IMR-90 (cell line): ENCODE measurements at regions not wholly inside any gene's neighbourhood (a gene's known extent, or its start where the extent isn't known, plus 50 kb on each side); places are given as distances from the start of the nearest gene placed in this dataset.

Experiments used
- ATAC-seq: fragments of 200-7000 bp; cut with Tn5 transposase; 2 replicates; pipeline ENCODE4 v1.9.1; 2020; ENCODE audit warnings: low read depth, mild to moderate bottlenecking, moderate library complexity
- BruUV-seq: library from RNA; stranded (reverse); fragments of 400-500 nt; replicated peaks from 2 replicates; lab custom pipeline; 2021; lab: Mats Ljungman, UMichigan
- CTCF ChIA-PET: fragments of 300-600 bp; formaldehyde crosslinking; extraction: SDS; loops from one replicate; lab custom pipeline; 2021; ENCODE audit warnings: antibody characterized with exemption; lab: Yijun Ruan, JAX
- POLR2A ChIA-PET: fragments of 300-600 bp; sonication (Branson Sonifier 250); formaldehyde crosslinking; loops from one replicate; lab custom pipeline; 2022; ENCODE audit warnings: antibody characterized with exemption; ENCODE audit not compliant: unreplicated experiment; lab: Charles Lee
- DNase-seq: peaks from one replicate; pipeline ENCODE4 v3.0.0; 2013
- H2AFZ ChIP-seq: replicated peaks from 2 replicates; pipeline ENCODE3; 2013; ENCODE audit warnings: low read length, mild to moderate bottlenecking; ENCODE audit not compliant: poor library complexity
- H2AK5ac ChIP-seq: 2 replicates; pipeline ENCODE4 v1.6.1; 2013; ENCODE audit warnings: low read depth, low read length, inconsistent platforms
- H2AK9ac ChIP-seq: replicated peaks from 2 replicates; pipeline ENCODE3; 2013; ENCODE audit warnings: mild to moderate bottlenecking, low read depth, low read length, moderate library complexity; ENCODE audit not compliant: poor library complexity
- H2BK120ac ChIP-seq: 2 replicates; pipeline ENCODE4 v1.6.1; 2013; ENCODE audit warnings: low read depth, low read length, inconsistent platforms
- H2BK15ac ChIP-seq: 3 replicates; pipeline ENCODE4 v1.6.1; 2013; ENCODE audit warnings: low read depth, low read length, inconsistent platforms
- H2BK20ac ChIP-seq: 2 replicates; pipeline ENCODE4 v1.6.1; 2013; ENCODE audit warnings: low read depth, mild to moderate bottlenecking, inconsistent platforms, low read length, moderate library complexity
- H2BK5ac ChIP-seq: 2 replicates; pipeline ENCODE4 v1.6.1; 2013; ENCODE audit warnings: mild to moderate bottlenecking, low read depth, low read length, inconsistent platforms; ENCODE audit not compliant: poor library complexity, severe bottlenecking
- H3K14ac ChIP-seq: replicated peaks from 2 replicates; pipeline ENCODE4 v1.6.1; 2013; ENCODE audit warnings: low read depth, low read length, inconsistent platforms
- H3K18ac ChIP-seq: 2 replicates; pipeline ENCODE4 v1.6.1; 2013; ENCODE audit warnings: low read depth, low read length, control low read depth
- H3K23ac ChIP-seq: 2 replicates; pipeline ENCODE4 v1.6.1; 2013; ENCODE audit warnings: low read depth, low read length, inconsistent platforms
- H3K27ac ChIP-seq: 2 replicates; pipeline ENCODE4 v1.5.1; 2013; ENCODE audit warnings: mild to moderate bottlenecking, control low read depth, low read length; ENCODE audit not compliant: insufficient read depth
- H3K27me3 ChIP-seq: 2 replicates; pipeline ENCODE4 v1.6.1; 2013; ENCODE audit warnings: low read length; ENCODE audit not compliant: control insufficient read depth, insufficient read depth
- H3K36me3 ChIP-seq: 2 replicates; pipeline ENCODE4 v1.6.1; 2013; ENCODE audit warnings: low read length, mixed read lengths; ENCODE audit not compliant: control insufficient read depth, insufficient read depth
- H3K4ac ChIP-seq: 2 replicates; pipeline ENCODE4 v1.6.1; 2013; ENCODE audit warnings: low read depth, low read length, inconsistent platforms
- H3K4me1 ChIP-seq: 2 replicates; pipeline ENCODE4 v1.6.1; 2013; ENCODE audit warnings: low read length, mixed read lengths; ENCODE audit not compliant: control insufficient read depth, insufficient read depth
- H3K4me2 ChIP-seq: 2 replicates; pipeline ENCODE4 v1.6.1; 2013; ENCODE audit warnings: low read depth, mild to moderate bottlenecking, control low read depth, low read length, moderate library complexity
- H3K4me3 ChIP-seq: 2 replicates; pipeline ENCODE4 v1.5.1; 2013; ENCODE audit warnings: low read depth, mild to moderate bottlenecking, control low read depth, low read length, moderate library complexity; ENCODE audit not compliant: insufficient read depth
- H3K56ac ChIP-seq: 2 replicates; pipeline ENCODE4 v1.6.1; 2013; ENCODE audit warnings: low read length, inconsistent platforms; ENCODE audit not compliant: insufficient read depth; ENCODE audit errors: extremely low read depth
- H3K79me1 ChIP-seq, 2 experiments: 2 replicates each; pipeline ENCODE4 v1.6.1; 2013; ENCODE audit warnings: low read length in 2 of 2, inconsistent platforms in 1 of 2, low read depth in 1 of 2
- H3K9ac ChIP-seq: 2 replicates; pipeline ENCODE4 v1.6.1; 2013; ENCODE audit warnings: low read depth, low read length, control low read depth
- H3K9me1 ChIP-seq: 2 replicates; pipeline ENCODE4 v1.6.1; 2013; ENCODE audit warnings: low read length, inconsistent platforms; ENCODE audit not compliant: insufficient read depth
- H3K9me3 ChIP-seq: 2 replicates; pipeline ENCODE4 v1.6.1; 2013; ENCODE audit warnings: low read length; ENCODE audit not compliant: control insufficient read depth, insufficient read depth
- H4K20me1 ChIP-seq: 2 replicates; pipeline ENCODE4 v1.6.1; 2013; ENCODE audit warnings: low read length, inconsistent platforms; ENCODE audit not compliant: insufficient read depth
- H4K5ac ChIP-seq: 2 replicates; pipeline ENCODE4 v1.6.1; 2013; ENCODE audit warnings: mild to moderate bottlenecking, low read depth, low read length, control low read depth
- H4K8ac ChIP-seq, 2 experiments: 2 replicates each; pipeline ENCODE4 v1.6.1; 2013; ENCODE audit warnings: low read depth in 2 of 2, low read length in 2 of 2, control low read depth in 1 of 2, inconsistent platforms in 1 of 2
- H4K91ac ChIP-seq: 2 replicates; pipeline ENCODE4 v1.6.1; 2013; ENCODE audit warnings: low read depth, low read length, inconsistent platforms; ENCODE audit not compliant: insufficient read depth
- BHLHE40 ChIP-seq: fragments of 150-350 bp; IDR thresholded peaks from 2 replicates; pipeline ENCODE4 v1.6.1; 2016; ENCODE audit warnings: mild to moderate bottlenecking, low read depth, low read length
- CEBPB ChIP-seq: IDR thresholded peaks from 2 replicates; pipeline ENCODE4 v1.6.1; 2012; ENCODE audit warnings: low read depth, low read length, improper control_type of control experiment
- CHD1 ChIP-seq: IDR thresholded peaks from 2 replicates; pipeline ENCODE4 v1.6.1; 2012; ENCODE audit warnings: low read depth, low read length, improper control_type of control experiment
- FOS ChIP-seq: fragments of 150-350 bp; IDR thresholded peaks from 2 replicates; pipeline ENCODE4 v1.6.1; 2016; ENCODE audit warnings: low read depth, low read length
- MAFK ChIP-seq: IDR thresholded peaks from 2 replicates; pipeline ENCODE4 v1.6.1; 2012; ENCODE audit warnings: low read depth, low read length, improper control_type of control experiment
- MAZ ChIP-seq: IDR thresholded peaks from 2 replicates; pipeline ENCODE4 v1.6.1; 2012; ENCODE audit warnings: low read depth, mild to moderate bottlenecking, low read length, improper control_type of control experiment, moderate library complexity, borderline replicate concordance
- MXI1 ChIP-seq: IDR thresholded peaks from 2 replicates; pipeline ENCODE4 v1.6.1; 2012; ENCODE audit warnings: low read depth, mild to moderate bottlenecking, low read length, moderate library complexity, borderline replicate concordance
- NFE2L2 ChIP-seq: fragments of 150-350 bp; IDR thresholded peaks from 2 replicates; pipeline ENCODE4 v1.6.1; 2016; ENCODE audit warnings: low read depth, mild to moderate bottlenecking, low read length
- POLR2A ChIP-seq: IDR thresholded peaks from 2 replicates; pipeline ENCODE4 v1.6.1; 2012; ENCODE audit warnings: mild to moderate bottlenecking, low read depth, low read length
- RCOR1 ChIP-seq: IDR thresholded peaks from 2 replicates; pipeline ENCODE4 v1.6.1; 2012; ENCODE audit warnings: mild to moderate bottlenecking, low read length, improper control_type of control experiment; ENCODE audit not compliant: insufficient replicate concordance
- RFX5 ChIP-seq: IDR thresholded peaks from 2 replicates; pipeline ENCODE4 v1.8.0; 2012; ENCODE audit warnings: low read depth, mild to moderate bottlenecking, low read length, moderate library complexity
- SMC3 ChIP-seq: fragments of 150-350 bp; IDR thresholded peaks from 2 replicates; pipeline ENCODE4 v1.6.1; 2016; ENCODE audit warnings: low read depth, mild to moderate bottlenecking, antibody characterized with exemption, low read length, moderate library complexity
- WGBS, 2 experiments: methylation state at CpG; one replicate each; pipeline versions ENCODE4 v1.1.5 to v1.1.7; 2013; ENCODE audit warnings: missing lambda C conversion rate in 2 of 2; ENCODE audit not compliant: insufficient read length in 1 of 2; ENCODE audit errors: extremely low coverage in 2 of 2; 5-methylcytosine and 5-hydroxymethylcytosine counted together
- dilution Hi-C: fragments of 300-500 bp; cut with HindIII; formaldehyde crosslinking; loops from one replicate; pipeline ENCODE4 v1.14.3; 2018; ENCODE audit warnings: low sequenced_read_pairs; ENCODE audit not compliant: unreplicated experiment
- in situ Hi-C: fragments of 300-500 bp; cut with MboI; formaldehyde crosslinking; loops from 3 replicates; pipeline ENCODE4 v1.14.3; 2019; ENCODE audit warnings: low sequenced_read_pairs, inconsistent platforms, mixed read lengths
- intact Hi-C: fragments of 100-400 bp; cut with micrococcal nuclease; formaldehyde crosslinking; loops from 2 replicates; pipeline ENCODE4 v1.10.0; 2022
- TF ChIP-seq, protein P1 (sequence below): conservative IDR thresholded peaks from 2 replicates; pipeline ENCODE4 v1.5.1; 2012; ENCODE audit warnings: mild to moderate bottlenecking, low read depth, low read length, improper control_type of control experiment
- TF ChIP-seq, protein P2 (sequence below): fragments of 150-350 bp; IDR thresholded peaks from 2 replicates; pipeline ENCODE4 v1.6.1; 2016; ENCODE audit warnings: low read depth, mild to moderate bottlenecking, low read length, moderate library complexity, borderline replicate concordance
- TF ChIP-seq, protein P3 (sequence below): fragments of 150-350 bp; IDR thresholded peaks from 2 replicates; pipeline ENCODE4 v1.6.1; 2017; ENCODE audit warnings: mild to moderate bottlenecking, antibody characterized with exemption, low read length, low read depth

DNA sequence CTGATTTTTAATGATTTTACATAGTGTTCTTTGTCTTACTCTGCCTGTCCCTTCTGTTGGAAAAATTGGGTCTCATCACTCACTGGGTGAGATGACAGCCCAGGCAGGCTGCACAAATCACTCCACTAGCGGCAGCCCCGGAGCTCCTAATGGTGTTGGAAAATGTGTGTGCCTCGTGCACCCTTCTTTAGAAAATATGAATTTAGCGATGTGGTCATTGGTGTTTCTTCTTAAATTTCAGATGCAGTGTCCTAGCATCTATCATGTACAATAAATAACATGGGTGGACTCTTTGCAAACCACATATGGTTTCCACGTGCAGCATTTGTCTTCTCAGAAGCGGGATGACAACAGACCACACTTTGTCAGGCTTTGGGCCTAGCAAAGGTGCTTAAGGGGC lies 194.2 kb downstream of the ACKR3 start:
- Histone ChIP-seq H2BK120ac (no peak overlapping the region), H4K20me1 (no peaks in the 10 kb centered on the region), H4K5ac (no peak overlapping the region), H3K14ac (no peak overlapping the region), H3K4ac (no peak overlapping the region), H2AK5ac (no peak overlapping the region), H2AFZ (no peak overlapping the region), H3K27ac (no peak overlapping the region), H3K79me1 (no peaks in the 10 kb centered on the region), H3K18ac (no peak overlapping the region), H2BK5ac (no peak overlapping the region), H2AK9ac (no peak overlapping the region), H3K27me3 (peaks cover 10% of the 10 kb centered on the region), H3K56ac (no peak overlapping the region), H3K4me1 (no peaks in the 10 kb centered on the region), H3K9me3 (no peaks in the 10 kb centered on the region), H2BK20ac (no peak overlapping the region), H4K91ac (no peak overlapping the region), H3K23ac (no peak overlapping the region), H3K4me3 (no peak overlapping the region), H3K36me3 (no peaks in the 10 kb centered on the region), H3K9me1 (no peaks in the 10 kb centered on the region), H3K4me2 (no peak overlapping the region), H3K9ac (no peak overlapping the region), H4K8ac (no peak overlapping the region), H2BK15ac (no peak overlapping the region)
- no TSS peak for BruUV-seq
- in situ Hi-C loops (no loop called here), dilution Hi-C loops (no loop called here), intact Hi-C loops (no loop called here)
- ATAC-seq: no peak
- CTCF ChIA-PET: no interaction called here
- DNase-seq: no peak
- POLR2A ChIA-PET: no interaction called here
- TF ChIP-seq NFE2L2: no peak
- TF ChIP-seq RFX5: no peak
- no peak for TF ChIP-seq MAFK
- no peak for TF ChIP-seq CEBPB
- TF ChIP-seq, protein P1, sequence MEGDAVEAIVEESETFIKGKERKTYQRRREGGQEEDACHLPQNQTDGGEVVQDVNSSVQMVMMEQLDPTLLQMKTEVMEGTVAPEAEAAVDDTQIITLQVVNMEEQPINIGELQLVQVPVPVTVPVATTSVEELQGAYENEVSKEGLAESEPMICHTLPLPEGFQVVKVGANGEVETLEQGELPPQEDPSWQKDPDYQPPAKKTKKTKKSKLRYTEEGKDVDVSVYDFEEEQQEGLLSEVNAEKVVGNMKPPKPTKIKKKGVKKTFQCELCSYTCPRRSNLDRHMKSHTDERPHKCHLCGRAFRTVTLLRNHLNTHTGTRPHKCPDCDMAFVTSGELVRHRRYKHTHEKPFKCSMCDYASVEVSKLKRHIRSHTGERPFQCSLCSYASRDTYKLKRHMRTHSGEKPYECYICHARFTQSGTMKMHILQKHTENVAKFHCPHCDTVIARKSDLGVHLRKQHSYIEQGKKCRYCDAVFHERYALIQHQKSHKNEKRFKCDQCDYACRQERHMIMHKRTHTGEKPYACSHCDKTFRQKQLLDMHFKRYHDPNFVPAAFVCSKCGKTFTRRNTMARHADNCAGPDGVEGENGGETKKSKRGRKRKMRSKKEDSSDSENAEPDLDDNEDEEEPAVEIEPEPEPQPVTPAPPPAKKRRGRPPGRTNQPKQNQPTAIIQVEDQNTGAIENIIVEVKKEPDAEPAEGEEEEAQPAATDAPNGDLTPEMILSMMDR: no peak
- TF ChIP-seq SMC3: no peak
- TF ChIP-seq POLR2A: no peak
- TF ChIP-seq RCOR1: no peak
- TF ChIP-seq, protein P2, sequence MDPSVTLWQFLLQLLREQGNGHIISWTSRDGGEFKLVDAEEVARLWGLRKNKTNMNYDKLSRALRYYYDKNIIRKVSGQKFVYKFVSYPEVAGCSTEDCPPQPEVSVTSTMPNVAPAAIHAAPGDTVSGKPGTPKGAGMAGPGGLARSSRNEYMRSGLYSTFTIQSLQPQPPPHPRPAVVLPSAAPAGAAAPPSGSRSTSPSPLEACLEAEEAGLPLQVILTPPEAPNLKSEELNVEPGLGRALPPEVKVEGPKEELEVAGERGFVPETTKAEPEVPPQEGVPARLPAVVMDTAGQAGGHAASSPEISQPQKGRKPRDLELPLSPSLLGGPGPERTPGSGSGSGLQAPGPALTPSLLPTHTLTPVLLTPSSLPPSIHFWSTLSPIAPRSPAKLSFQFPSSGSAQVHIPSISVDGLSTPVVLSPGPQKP: no peak
- TF ChIP-seq BHLHE40: no peak
- no peak for TF ChIP-seq MXI1
- TF ChIP-seq MAZ: no peak
- TF ChIP-seq, protein P3, sequence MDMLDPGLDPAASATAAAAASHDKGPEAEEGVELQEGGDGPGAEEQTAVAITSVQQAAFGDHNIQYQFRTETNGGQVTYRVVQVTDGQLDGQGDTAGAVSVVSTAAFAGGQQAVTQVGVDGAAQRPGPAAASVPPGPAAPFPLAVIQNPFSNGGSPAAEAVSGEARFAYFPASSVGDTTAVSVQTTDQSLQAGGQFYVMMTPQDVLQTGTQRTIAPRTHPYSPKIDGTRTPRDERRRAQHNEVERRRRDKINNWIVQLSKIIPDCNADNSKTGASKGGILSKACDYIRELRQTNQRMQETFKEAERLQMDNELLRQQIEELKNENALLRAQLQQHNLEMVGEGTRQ: no peak
- TF ChIP-seq FOS: no peak
- no peak for TF ChIP-seq CHD1
- no CpG with 5 or more reads among the region's 6 CpGs for WGBS, 2 experiments
